K562 (cell line): ENCODE measurements at regions not wholly inside any gene's neighbourhood (a gene's known extent, or its start where the extent isn't known, plus 50 kb on each side); places are given as distances from the start of the nearest gene placed in this dataset.

ENCODE experiments used
- ATAC-seq: fragments of 200-7000 bp; cut with Tn5 transposase; 3 replicates; pipeline ENCODE4 v1.9.1; 2020; ENCODE audit warnings: moderate library complexity
- BruUV-seq: library from RNA; stranded (reverse); fragments of 400-500 nt; replicated peaks from 2 replicates; lab custom pipeline; 2021; lab: Mats Ljungman, UMichigan
- CTCF ChIA-PET: fragments of 300-600 bp; formaldehyde crosslinking; extraction: SDS; loops from one replicate; lab custom pipeline; 2021; ENCODE audit warnings: low intra/inter-chr PET ratio; lab: Yijun Ruan, JAX
- POLR2A ChIA-PET: fragments of 300-600, 350-650 bp; sonication (Branson Sonifier 250); formaldehyde crosslinking; extraction: SDS; loops from one replicate; lab custom pipeline; 2021; ENCODE audit warnings: antibody characterized with exemption, inconsistent platforms; lab: Yijun Ruan, JAX
- DNase-seq, 4 experiments: peaks; one replicate each; pipeline versions ENCODE4 v3.0.0 to v3.0.0-alpha.2; 2011 to 2018; ENCODE audit warnings: low spot score in 3 of 4, mixed read lengths in 3 of 4; ENCODE audit errors: extremely low read depth in 1 of 4
- FAIRE-seq: peaks from 2 replicates; lab custom pipeline; 2011; peaks lifted over from hg19 to GRCh38; lab: Jason Lieb, UNC
- H2AFZ ChIP-seq: 2 replicates; pipeline ENCODE4 v1.6.0; 2011; ENCODE audit warnings: low read depth, low read length, control low read depth, inconsistent platforms
- H3K27ac ChIP-seq: fragments of 200-600 bp; 3 replicates; pipeline ENCODE4 v1.8.0; 2011; ENCODE audit warnings: low read depth, mild to moderate bottlenecking, control low read depth, inconsistent platforms, low read length, moderate library complexity, mixed read lengths; ENCODE audit errors: extremely low read depth
- H3K27me3 ChIP-seq, 2 experiments: fragments of 300-600 bp in 1 of 2; 2 replicates in 1 of 2; 3 replicates in 1 of 2; pipeline versions ENCODE4 v1.6.0 to v1.8.0; 2011; ENCODE audit warnings: inconsistent platforms in 2 of 2, low read length in 2 of 2, mild to moderate bottlenecking in 1 of 2, mixed read lengths in 1 of 2, moderate library complexity in 1 of 2; ENCODE audit not compliant: control insufficient read depth in 2 of 2, insufficient read depth in 2 of 2
- H3K36me3 ChIP-seq: fragments of 300-600 bp; 3 replicates; pipeline ENCODE4 v1.8.0; 2011; ENCODE audit warnings: mild to moderate bottlenecking, low read length, inconsistent platforms; ENCODE audit not compliant: control insufficient read depth, insufficient read depth
- H3K4me1 ChIP-seq, 2 experiments: fragments of 200-600 bp in 1 of 2; replicated peaks in 1 of 2; 2 replicates in 1 of 2; 3 replicates in 1 of 2; pipeline versions ENCODE4 v1.5.1 to v1.8.0; 2011; ENCODE audit warnings: inconsistent platforms in 2 of 2, low read length in 2 of 2, mild to moderate bottlenecking in 1 of 2, mixed read lengths in 1 of 2, moderate library complexity in 1 of 2; ENCODE audit not compliant: control insufficient read depth in 2 of 2, insufficient read depth in 2 of 2
- H3K4me2 ChIP-seq: 2 replicates; pipeline ENCODE4 v1.6.1; 2011; ENCODE audit warnings: low read length, control low read depth, inconsistent platforms, mixed read lengths; ENCODE audit not compliant: insufficient read depth
- H3K4me3 ChIP-seq: fragments of 200-600 bp; sonication (generic), shearing (Covaris generic); 2 replicates; pipeline ENCODE4 v1.5.1; 2016; ENCODE audit warnings: control low read depth, inconsistent platforms
- H3K79me2 ChIP-seq: fragments of 200-600 bp; 3 replicates; pipeline ENCODE4 v1.8.0; 2011; ENCODE audit warnings: low read length, inconsistent platforms; ENCODE audit not compliant: control insufficient read depth, insufficient read depth
- H3K9ac ChIP-seq, 2 experiments: 2 replicates each; pipeline versions ENCODE4 v1.6.0 to v1.6.1; 2011; ENCODE audit warnings: low read depth in 2 of 2, low read length in 2 of 2, control low read depth in 1 of 2, inconsistent platforms in 1 of 2, mild to moderate bottlenecking in 1 of 2, mixed read lengths in 1 of 2; ENCODE audit not compliant: insufficient read depth in 1 of 2
- H3K9me1 ChIP-seq: one replicate; pipeline ENCODE4 v1.6.0; 2011; ENCODE audit warnings: inconsistent platforms, mild to moderate bottlenecking, low read length, moderate library complexity; ENCODE audit not compliant: control insufficient read depth, insufficient read depth
- H3K9me3 ChIP-seq: replicated peaks from 2 replicates; pipeline ENCODE4 v1.5.1; 2011; ENCODE audit warnings: low read depth, low read length, inconsistent platforms; ENCODE audit not compliant: control insufficient read depth, insufficient read depth
- H4K20me1 ChIP-seq: replicated peaks from 2 replicates; pipeline ENCODE4 v1.6.1; 2011; ENCODE audit warnings: low read length, inconsistent platforms, mixed read lengths; ENCODE audit not compliant: control insufficient read depth, insufficient read depth
- ARHGAP35 ChIP-seq: fragments of 450-650 bp; IDR thresholded peaks from 2 replicates; pipeline ENCODE4 v1.6.1; 2018; ENCODE audit not compliant: partially characterized antibody
- ARNT ChIP-seq, 2 experiments: fragments of 450-650 bp; IDR thresholded peaks; 2 replicates each; pipeline ENCODE4 v1.6.1; 2016; ENCODE audit warnings: mild to moderate bottlenecking in 1 of 2
- DIDO1 ChIP-seq: fragments of 450-650 bp; IDR thresholded peaks from 2 replicates; pipeline ENCODE4 v1.6.1; 2016; ENCODE audit warnings: low read depth, missing biosample characterization, missing genetic modification characterization
- EP300 ChIP-seq: IDR thresholded peaks from 2 replicates; pipeline ENCODE4 v1.6.1; 2012; ENCODE audit warnings: low read length, improper control_type of control experiment
- IRF1 ChIP-seq: sonication (generic); formaldehyde crosslinking; IDR thresholded peaks from 2 replicates; pipeline ENCODE4 v1.8.0; 2022; ENCODE audit warnings: missing genetic modification reagents, mild to moderate bottlenecking, borderline replicate concordance
- KLF16 ChIP-seq: IDR thresholded peaks from 2 replicates; pipeline ENCODE4 v1.6.1; 2016; ENCODE audit warnings: antibody characterized with exemption
- NR2F6 ChIP-seq: fragments of 450-650 bp; formaldehyde crosslinking; IDR thresholded peaks from 2 replicates; pipeline ENCODE4 v1.4.0; 2020; ENCODE audit warnings: mild to moderate bottlenecking
- PHF21A ChIP-seq: fragments of 450-650 bp; IDR thresholded peaks from 2 replicates; pipeline ENCODE4 v1.6.1; 2017; ENCODE audit warnings: low read depth, borderline replicate concordance
- PHTF2 ChIP-seq: fragments of 250-450 bp; sonication (Bioruptor Pico); IDR thresholded peaks from 2 replicates; pipeline ENCODE4 v1.5.0; 2021; ENCODE audit warnings: mild to moderate bottlenecking
- SOX6 ChIP-seq: fragments of 450-650 bp; IDR thresholded peaks from 2 replicates; pipeline ENCODE4 v1.6.1; 2014; ENCODE audit warnings: mild to moderate bottlenecking
- WGBS: fragments of 100-300 bp; shearing (Covaris generic); methylation state at CpG from one replicate; pipeline ENCODE4 v1.1.6; 2016; ENCODE audit warnings: low coverage, mixed read lengths; ENCODE audit not compliant: insufficient coverage; ENCODE audit errors: missing lambda C conversion rate; 5-methylcytosine and 5-hydroxymethylcytosine counted together
- in situ Hi-C: fragments of 300-500 bp; cut with MboI; formaldehyde crosslinking; loops from 4 replicates; pipeline ENCODE4 v1.15.0; 2018; ENCODE audit warnings: inconsistent platforms, mixed read lengths
- intact Hi-C: fragments of 100-400 bp; cut with micrococcal nuclease; formaldehyde crosslinking; loops from 2 replicates; pipeline ENCODE4 v1.14.2; 2022
- TF ChIP-seq, protein P1 (sequence below), 2 experiments: IDR thresholded peaks; 2 replicates each; pipeline ENCODE4 v1.6.1; 2011; ENCODE audit warnings: borderline replicate concordance in 1 of 2, control low read depth in 1 of 2, low read depth in 1 of 2, low read length in 1 of 2, mild to moderate bottlenecking in 1 of 2, mixed read lengths in 1 of 2, moderate library complexity in 1 of 2; ENCODE audit not compliant: insufficient read depth in 1 of 2, insufficient read length in 1 of 2, poor library complexity in 1 of 2, severe bottlenecking in 1 of 2; ENCODE audit errors: extremely low read depth in 1 of 2
- TF ChIP-seq, protein P2 (sequence below), 3 experiments: IDR thresholded peaks in 2 of 3; conservative IDR thresholded peaks in 1 of 3; 2 replicates each; pipeline ENCODE4 v1.5.1; 2011 to 2012; ENCODE audit warnings: low read length in 3 of 3, mild to moderate bottlenecking in 3 of 3, control low read depth in 2 of 3, improper control_type of control experiment in 1 of 3, inconsistent platforms in 1 of 3, low read depth in 1 of 3, mixed read lengths in 1 of 3, moderate library complexity in 1 of 3; ENCODE audit not compliant: insufficient read depth in 2 of 3

DNA sequence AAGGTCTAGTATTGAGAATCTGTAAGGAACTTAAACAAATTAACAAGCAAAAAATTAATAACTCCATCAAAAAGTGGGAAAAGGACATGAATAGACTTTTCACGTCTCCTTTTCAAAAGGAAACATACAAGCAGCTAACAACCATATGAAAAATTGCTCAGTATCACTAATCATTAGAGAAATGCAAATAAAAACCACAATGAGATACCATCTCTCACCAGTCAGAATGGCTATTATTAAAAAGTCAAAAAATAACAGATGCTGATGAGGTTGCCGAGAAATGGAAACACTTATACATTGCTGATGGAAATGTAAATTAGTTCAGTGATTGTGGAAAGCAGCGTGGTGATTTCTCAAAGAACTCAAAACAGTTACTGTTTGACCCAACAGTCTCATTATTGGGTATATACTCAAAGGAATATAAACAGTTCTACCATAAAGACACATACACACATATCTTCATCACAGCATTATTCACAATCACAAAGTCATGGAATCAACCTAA, 410.4 kb upstream of the SMIM31 start:
- FAIRE-seq, result no peak
- no peak overlapping the region for H3K4me3 ChIP-seq
- H3K9ac ChIP-seq, result no peak overlapping the region
- intact Hi-C loops, result no loop called here
- TF ChIP-seq, protein P1, sequence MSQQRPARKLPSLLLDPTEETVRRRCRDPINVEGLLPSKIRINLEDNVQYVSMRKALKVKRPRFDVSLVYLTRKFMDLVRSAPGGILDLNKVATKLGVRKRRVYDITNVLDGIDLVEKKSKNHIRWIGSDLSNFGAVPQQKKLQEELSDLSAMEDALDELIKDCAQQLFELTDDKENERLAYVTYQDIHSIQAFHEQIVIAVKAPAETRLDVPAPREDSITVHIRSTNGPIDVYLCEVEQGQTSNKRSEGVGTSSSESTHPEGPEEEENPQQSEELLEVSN (IDR thresholded peaks at IDR 0.05; ENCODE audit: borderline replicate concordance in 1 of 2, extremely low read depth in 1 of 2, insufficient read depth in 1 of 2, insufficient read length in 1 of 2, low read depth in 1 of 2, low read length in 1 of 2, poor library complexity in 1 of 2, severe bottlenecking in 1 of 2), result no peak
- TF ChIP-seq PHTF2 (CRISPR knock-in tag), result no peak
- TF ChIP-seq ARNT (IDR thresholded peaks at IDR 0.05), result no peak
- no peak for TF ChIP-seq IRF1
- TF ChIP-seq DIDO1 (tag), result no peak
- no peak for TF ChIP-seq EP300
- no peak for TF ChIP-seq ARHGAP35
- TF ChIP-seq, protein P2, sequence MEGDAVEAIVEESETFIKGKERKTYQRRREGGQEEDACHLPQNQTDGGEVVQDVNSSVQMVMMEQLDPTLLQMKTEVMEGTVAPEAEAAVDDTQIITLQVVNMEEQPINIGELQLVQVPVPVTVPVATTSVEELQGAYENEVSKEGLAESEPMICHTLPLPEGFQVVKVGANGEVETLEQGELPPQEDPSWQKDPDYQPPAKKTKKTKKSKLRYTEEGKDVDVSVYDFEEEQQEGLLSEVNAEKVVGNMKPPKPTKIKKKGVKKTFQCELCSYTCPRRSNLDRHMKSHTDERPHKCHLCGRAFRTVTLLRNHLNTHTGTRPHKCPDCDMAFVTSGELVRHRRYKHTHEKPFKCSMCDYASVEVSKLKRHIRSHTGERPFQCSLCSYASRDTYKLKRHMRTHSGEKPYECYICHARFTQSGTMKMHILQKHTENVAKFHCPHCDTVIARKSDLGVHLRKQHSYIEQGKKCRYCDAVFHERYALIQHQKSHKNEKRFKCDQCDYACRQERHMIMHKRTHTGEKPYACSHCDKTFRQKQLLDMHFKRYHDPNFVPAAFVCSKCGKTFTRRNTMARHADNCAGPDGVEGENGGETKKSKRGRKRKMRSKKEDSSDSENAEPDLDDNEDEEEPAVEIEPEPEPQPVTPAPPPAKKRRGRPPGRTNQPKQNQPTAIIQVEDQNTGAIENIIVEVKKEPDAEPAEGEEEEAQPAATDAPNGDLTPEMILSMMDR (IDR thresholded peaks at IDR 0.05 in 2 of 3, conservative IDR thresholded peaks at IDR 0.05 in 1 of 3; ENCODE audit: insufficient read depth in 2 of 3, low read depth in 1 of 3, low read length in 3 of 3), result no peak
- no peak for TF ChIP-seq PHF21A
- TF ChIP-seq KLF16, result no peak
- no peak for TF ChIP-seq SOX6
- no peak for TF ChIP-seq NR2F6 (CRISPR knock-in tag)
- TF ChIP-seq, all 486 proteins: peak for 0
- 0% methylated on average over 3 of the region's 3 CpGs for WGBS
- in situ Hi-C loops, result no loop called here
- DNase-seq (no peak), ATAC-seq (no peak)
- CTCF ChIA-PET, result no interaction called here
- no peak overlapping the region for H3K27ac ChIP-seq
- no peaks in the 10 kb centered on the region for H3K36me3 ChIP-seq
- no peaks in the 10 kb centered on the region for H3K27me3 ChIP-seq
- H3K4me2 ChIP-seq, result no peak overlapping the region
- BruUV-seq, result no TSS peak
- no peak overlapping the region for H2AFZ ChIP-seq
- POLR2A ChIA-PET, result no interaction called here
- no peaks in the 10 kb centered on the region for H3K79me2 ChIP-seq
- no peaks in the 10 kb centered on the region; the same call in 1 of the 2 replicates for H3K9me3 ChIP-seq
- no peaks in the 10 kb centered on the region for H3K9me1 ChIP-seq
- no peaks in the 10 kb centered on the region for H3K4me1 ChIP-seq
- H4K20me1 ChIP-seq, result no peaks in the 10 kb centered on the region
